GM23338 (cell line): ENCODE measurements at regions not wholly inside any gene's neighbourhood (a gene's known extent, or its start where the extent isn't known, plus 50 kb on each side); places are given as distances from the start of the nearest gene placed in this dataset.

Source experiments
- ATAC-seq: fragments of 200-7000 bp; cut with Tn5 transposase; 3 replicates; pipeline ENCODE4 v1.9.1; 2020
- DNase-seq: peaks from one replicate; pipeline ENCODE4 v3.0.0-alpha.2; 2015; ENCODE audit warnings: low spot score
- H2AFZ ChIP-seq: fragments of 200-600 bp; sonication (generic); 2 replicates; pipeline ENCODE4 v1.8.0; 2016; ENCODE audit warnings: antibody characterized with exemption, mild to moderate bottlenecking, moderate library complexity
- H3F3A ChIP-seq: fragments of 200-600 bp; sonication (generic); replicated peaks from 2 replicates; pipeline ENCODE4 v1.8.0; 2017; ENCODE audit warnings: antibody characterized with exemption, mixed run types, low read depth
- H3K27ac ChIP-seq: fragments of 200-600 bp; sonication (generic); 2 replicates; pipeline ENCODE4 v1.6.1; 2016; ENCODE audit warnings: low read depth
- H3K27me3 ChIP-seq: fragments of 200-600 bp; sonication (generic); 2 replicates; pipeline ENCODE4 v1.8.0; 2016; ENCODE audit warnings: mild to moderate bottlenecking, mixed run types, moderate library complexity; ENCODE audit not compliant: insufficient read depth
- H3K36me3 ChIP-seq: fragments of 200-600 bp; sonication (generic); 2 replicates; pipeline ENCODE4 v1.8.0; 2016; ENCODE audit warnings: mild to moderate bottlenecking; ENCODE audit not compliant: insufficient read depth
- H3K4me1 ChIP-seq: fragments of 200-600 bp; sonication (generic); 2 replicates; pipeline ENCODE4 v1.8.0; 2016; ENCODE audit warnings: mild to moderate bottlenecking, moderate library complexity; ENCODE audit not compliant: insufficient read depth
- H3K4me2 ChIP-seq: fragments of 200-600 bp; sonication (generic); 2 replicates; pipeline ENCODE4 v1.7.1; 2017; ENCODE audit warnings: mixed run types
- H3K4me3 ChIP-seq: fragments of 200-600 bp; sonication (generic); 2 replicates; pipeline ENCODE4 v1.6.1; 2016; ENCODE audit warnings: mixed run types
- H3K79me2 ChIP-seq: fragments of 200-600 bp; sonication (generic); replicated peaks from 2 replicates; pipeline ENCODE4 v1.8.0; 2017; ENCODE audit warnings: mild to moderate bottlenecking; ENCODE audit not compliant: insufficient read depth
- H3K9me2 ChIP-seq: fragments of 200-600 bp; sonication (generic); 2 replicates; pipeline ENCODE4 v1.8.0; 2017; ENCODE audit not compliant: insufficient read depth
- H4K20me1 ChIP-seq: fragments of 200-600 bp; sonication (generic); replicated peaks from 2 replicates; pipeline ENCODE4 v1.8.0; 2017; ENCODE audit warnings: mild to moderate bottlenecking; ENCODE audit not compliant: insufficient read depth
- H3K27ac Mint-ChIP-seq: 2 replicates; pipeline ENCODE4 v1.8.0; 2020; ENCODE audit warnings: inconsistent platforms, mild to moderate bottlenecking, moderate library complexity, mixed read lengths
- H3K27me3 Mint-ChIP-seq: 3 replicates; pipeline ENCODE4 v1.8.0; 2022; ENCODE audit warnings: low read depth, mild to moderate bottlenecking, moderate library complexity, mixed read lengths, inconsistent platforms; ENCODE audit not compliant: insufficient read depth, poor library complexity
- H3K36me3 Mint-ChIP-seq: 3 replicates; pipeline ENCODE4 v1.8.0; 2021; ENCODE audit warnings: low read depth, mild to moderate bottlenecking, inconsistent platforms, moderate library complexity, mixed read lengths
- H3K4me1 Mint-ChIP-seq: 3 replicates; pipeline ENCODE4 v1.8.0; 2020; ENCODE audit warnings: mild to moderate bottlenecking, inconsistent platforms, mixed read lengths
- H3K4me3 Mint-ChIP-seq: 3 replicates; pipeline ENCODE4 v1.8.0; 2021; ENCODE audit warnings: moderate library complexity, mild to moderate bottlenecking, inconsistent platforms, mixed read lengths
- H3K9me3 Mint-ChIP-seq: 3 replicates; pipeline ENCODE4 v1.8.0; 2020; ENCODE audit warnings: moderate library complexity, mild to moderate bottlenecking, inconsistent platforms, mixed read lengths
- CREB1 ChIP-seq: fragments of 250-450 bp; sonication (Bioruptor Pico); IDR thresholded peaks from 2 replicates; pipeline ENCODE4 v1.5.0; 2020; ENCODE audit warnings: low read depth, mild to moderate bottlenecking, moderate library complexity
- EZH2 ChIP-seq: fragments of 200-600 bp; sonication (generic); IDR thresholded peaks from one replicate; pipeline ENCODE4 v1.8.0; 2017; ENCODE audit warnings: antibody characterized with exemption, mild to moderate bottlenecking, low read depth; ENCODE audit not compliant: unreplicated experiment
- EZH2phosphoT487 ChIP-seq: fragments of 200-600 bp; sonication (generic); IDR thresholded peaks from one replicate; pipeline ENCODE4 v1.8.1; 2018; ENCODE audit warnings: antibody characterized with exemption; ENCODE audit not compliant: unreplicated experiment
- JUNB ChIP-seq: IDR thresholded peaks from one replicate; pipeline ENCODE4 v1.6.1; 2016; ENCODE audit warnings: antibody characterized with exemption; ENCODE audit not compliant: unreplicated experiment
- NANOG ChIP-seq: IDR thresholded peaks from 2 replicates; pipeline ENCODE4 v1.6.1; 2016; ENCODE audit warnings: antibody characterized with exemption, borderline replicate concordance
- POLR2AphosphoS5 ChIP-seq: IDR thresholded peaks from 2 replicates; pipeline ENCODE4 v1.6.1; 2016; ENCODE audit warnings: antibody characterized with exemption, low read depth
- STAT1 ChIP-seq: IDR thresholded peaks from one replicate; pipeline ENCODE4 v1.6.1; 2016; ENCODE audit warnings: antibody characterized with exemption; ENCODE audit not compliant: unreplicated experiment
- ZNF114 ChIP-seq: fragments of 250-450 bp; sonication (Bioruptor Pico); IDR thresholded peaks from 2 replicates; pipeline ENCODE4 v1.5.0; 2020; ENCODE audit warnings: mild to moderate bottlenecking, moderate library complexity
- ZNF331 ChIP-seq: fragments of 250-450 bp; sonication (Bioruptor Pico); IDR thresholded peaks from 2 replicates; pipeline ENCODE4 v1.5.0; 2020; ENCODE audit warnings: low read depth, mild to moderate bottlenecking, moderate library complexity
- TF ChIP-seq, protein P1 (sequence below): IDR thresholded peaks from 2 replicates; pipeline ENCODE4 v1.6.1; 2016; ENCODE audit warnings: antibody characterized with exemption
- TF ChIP-seq, protein P2 (sequence below), 2 experiments: fragments of 200-600 bp in 1 of 2; sonication (generic) in 1 of 2; conservative IDR thresholded peaks; 2 replicates each; pipeline versions ENCODE4 v1.5.1 to v1.6.1; 2016 to 2017; ENCODE audit warnings: antibody characterized with exemption in 2 of 2, low read depth in 2 of 2, mild to moderate bottlenecking in 2 of 2, moderate library complexity in 1 of 2
- TF ChIP-seq, protein P3 (sequence below): fragments of 250-450 bp; sonication (Bioruptor Pico); IDR thresholded peaks from 2 replicates; pipeline ENCODE4 v1.5.0; 2020; ENCODE audit warnings: mild to moderate bottlenecking, moderate library complexity
- TF ChIP-seq, protein P4 (sequence below): IDR thresholded peaks from one replicate; pipeline ENCODE4 v1.6.1; 2018; ENCODE audit warnings: antibody characterized with exemption; ENCODE audit not compliant: unreplicated experiment

GRCh38 chr5:126115059-126115629 is 308.1 kb upstream of the GRAMD2B start:
- no peaks in the 10 kb centered on the region for H4K20me1 ChIP-seq
- no peak overlapping the region for H2AFZ ChIP-seq
- no peaks in the 10 kb centered on the region for H3K79me2 ChIP-seq
- 0 out of 2 replicates have a peak, but pooled peaks cover 5% of the 10 kb centered on the region for H3K4me1 ChIP-seq
- DNase-seq (no peak), ATAC-seq (no peak)
- H3F3A ChIP-seq: no peaks in the 10 kb centered on the region
- no peaks in the 10 kb centered on the region for H3K9me2 ChIP-seq
- no peak overlapping the region for H3K4me3 ChIP-seq
- H3K4me2 ChIP-seq: no peak overlapping the region
- H3K27ac ChIP-seq: no peak overlapping the region
- no peaks in the 10 kb centered on the region for H3K27me3 ChIP-seq
- no peak overlapping the region for H3K4me3 Mint-ChIP-seq
- TF ChIP-seq, protein P1, sequence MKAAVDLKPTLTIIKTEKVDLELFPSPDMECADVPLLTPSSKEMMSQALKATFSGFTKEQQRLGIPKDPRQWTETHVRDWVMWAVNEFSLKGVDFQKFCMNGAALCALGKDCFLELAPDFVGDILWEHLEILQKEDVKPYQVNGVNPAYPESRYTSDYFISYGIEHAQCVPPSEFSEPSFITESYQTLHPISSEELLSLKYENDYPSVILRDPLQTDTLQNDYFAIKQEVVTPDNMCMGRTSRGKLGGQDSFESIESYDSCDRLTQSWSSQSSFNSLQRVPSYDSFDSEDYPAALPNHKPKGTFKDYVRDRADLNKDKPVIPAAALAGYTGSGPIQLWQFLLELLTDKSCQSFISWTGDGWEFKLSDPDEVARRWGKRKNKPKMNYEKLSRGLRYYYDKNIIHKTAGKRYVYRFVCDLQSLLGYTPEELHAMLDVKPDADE: no peak
- TF ChIP-seq CREB1: no peak
- no peak for TF ChIP-seq ZNF331 (CRISPR knock-in tag)
- no peak for TF ChIP-seq EZH2
- TF ChIP-seq EZH2phosphoT487: no peak
- no peak for TF ChIP-seq JUNB
- TF ChIP-seq, protein P2, sequence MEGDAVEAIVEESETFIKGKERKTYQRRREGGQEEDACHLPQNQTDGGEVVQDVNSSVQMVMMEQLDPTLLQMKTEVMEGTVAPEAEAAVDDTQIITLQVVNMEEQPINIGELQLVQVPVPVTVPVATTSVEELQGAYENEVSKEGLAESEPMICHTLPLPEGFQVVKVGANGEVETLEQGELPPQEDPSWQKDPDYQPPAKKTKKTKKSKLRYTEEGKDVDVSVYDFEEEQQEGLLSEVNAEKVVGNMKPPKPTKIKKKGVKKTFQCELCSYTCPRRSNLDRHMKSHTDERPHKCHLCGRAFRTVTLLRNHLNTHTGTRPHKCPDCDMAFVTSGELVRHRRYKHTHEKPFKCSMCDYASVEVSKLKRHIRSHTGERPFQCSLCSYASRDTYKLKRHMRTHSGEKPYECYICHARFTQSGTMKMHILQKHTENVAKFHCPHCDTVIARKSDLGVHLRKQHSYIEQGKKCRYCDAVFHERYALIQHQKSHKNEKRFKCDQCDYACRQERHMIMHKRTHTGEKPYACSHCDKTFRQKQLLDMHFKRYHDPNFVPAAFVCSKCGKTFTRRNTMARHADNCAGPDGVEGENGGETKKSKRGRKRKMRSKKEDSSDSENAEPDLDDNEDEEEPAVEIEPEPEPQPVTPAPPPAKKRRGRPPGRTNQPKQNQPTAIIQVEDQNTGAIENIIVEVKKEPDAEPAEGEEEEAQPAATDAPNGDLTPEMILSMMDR (conservative IDR thresholded peaks at IDR 0.05; ENCODE audit: low read depth in 2 of 2): no peak
- no peak for TF ChIP-seq POLR2AphosphoS5
- TF ChIP-seq, protein P3, sequence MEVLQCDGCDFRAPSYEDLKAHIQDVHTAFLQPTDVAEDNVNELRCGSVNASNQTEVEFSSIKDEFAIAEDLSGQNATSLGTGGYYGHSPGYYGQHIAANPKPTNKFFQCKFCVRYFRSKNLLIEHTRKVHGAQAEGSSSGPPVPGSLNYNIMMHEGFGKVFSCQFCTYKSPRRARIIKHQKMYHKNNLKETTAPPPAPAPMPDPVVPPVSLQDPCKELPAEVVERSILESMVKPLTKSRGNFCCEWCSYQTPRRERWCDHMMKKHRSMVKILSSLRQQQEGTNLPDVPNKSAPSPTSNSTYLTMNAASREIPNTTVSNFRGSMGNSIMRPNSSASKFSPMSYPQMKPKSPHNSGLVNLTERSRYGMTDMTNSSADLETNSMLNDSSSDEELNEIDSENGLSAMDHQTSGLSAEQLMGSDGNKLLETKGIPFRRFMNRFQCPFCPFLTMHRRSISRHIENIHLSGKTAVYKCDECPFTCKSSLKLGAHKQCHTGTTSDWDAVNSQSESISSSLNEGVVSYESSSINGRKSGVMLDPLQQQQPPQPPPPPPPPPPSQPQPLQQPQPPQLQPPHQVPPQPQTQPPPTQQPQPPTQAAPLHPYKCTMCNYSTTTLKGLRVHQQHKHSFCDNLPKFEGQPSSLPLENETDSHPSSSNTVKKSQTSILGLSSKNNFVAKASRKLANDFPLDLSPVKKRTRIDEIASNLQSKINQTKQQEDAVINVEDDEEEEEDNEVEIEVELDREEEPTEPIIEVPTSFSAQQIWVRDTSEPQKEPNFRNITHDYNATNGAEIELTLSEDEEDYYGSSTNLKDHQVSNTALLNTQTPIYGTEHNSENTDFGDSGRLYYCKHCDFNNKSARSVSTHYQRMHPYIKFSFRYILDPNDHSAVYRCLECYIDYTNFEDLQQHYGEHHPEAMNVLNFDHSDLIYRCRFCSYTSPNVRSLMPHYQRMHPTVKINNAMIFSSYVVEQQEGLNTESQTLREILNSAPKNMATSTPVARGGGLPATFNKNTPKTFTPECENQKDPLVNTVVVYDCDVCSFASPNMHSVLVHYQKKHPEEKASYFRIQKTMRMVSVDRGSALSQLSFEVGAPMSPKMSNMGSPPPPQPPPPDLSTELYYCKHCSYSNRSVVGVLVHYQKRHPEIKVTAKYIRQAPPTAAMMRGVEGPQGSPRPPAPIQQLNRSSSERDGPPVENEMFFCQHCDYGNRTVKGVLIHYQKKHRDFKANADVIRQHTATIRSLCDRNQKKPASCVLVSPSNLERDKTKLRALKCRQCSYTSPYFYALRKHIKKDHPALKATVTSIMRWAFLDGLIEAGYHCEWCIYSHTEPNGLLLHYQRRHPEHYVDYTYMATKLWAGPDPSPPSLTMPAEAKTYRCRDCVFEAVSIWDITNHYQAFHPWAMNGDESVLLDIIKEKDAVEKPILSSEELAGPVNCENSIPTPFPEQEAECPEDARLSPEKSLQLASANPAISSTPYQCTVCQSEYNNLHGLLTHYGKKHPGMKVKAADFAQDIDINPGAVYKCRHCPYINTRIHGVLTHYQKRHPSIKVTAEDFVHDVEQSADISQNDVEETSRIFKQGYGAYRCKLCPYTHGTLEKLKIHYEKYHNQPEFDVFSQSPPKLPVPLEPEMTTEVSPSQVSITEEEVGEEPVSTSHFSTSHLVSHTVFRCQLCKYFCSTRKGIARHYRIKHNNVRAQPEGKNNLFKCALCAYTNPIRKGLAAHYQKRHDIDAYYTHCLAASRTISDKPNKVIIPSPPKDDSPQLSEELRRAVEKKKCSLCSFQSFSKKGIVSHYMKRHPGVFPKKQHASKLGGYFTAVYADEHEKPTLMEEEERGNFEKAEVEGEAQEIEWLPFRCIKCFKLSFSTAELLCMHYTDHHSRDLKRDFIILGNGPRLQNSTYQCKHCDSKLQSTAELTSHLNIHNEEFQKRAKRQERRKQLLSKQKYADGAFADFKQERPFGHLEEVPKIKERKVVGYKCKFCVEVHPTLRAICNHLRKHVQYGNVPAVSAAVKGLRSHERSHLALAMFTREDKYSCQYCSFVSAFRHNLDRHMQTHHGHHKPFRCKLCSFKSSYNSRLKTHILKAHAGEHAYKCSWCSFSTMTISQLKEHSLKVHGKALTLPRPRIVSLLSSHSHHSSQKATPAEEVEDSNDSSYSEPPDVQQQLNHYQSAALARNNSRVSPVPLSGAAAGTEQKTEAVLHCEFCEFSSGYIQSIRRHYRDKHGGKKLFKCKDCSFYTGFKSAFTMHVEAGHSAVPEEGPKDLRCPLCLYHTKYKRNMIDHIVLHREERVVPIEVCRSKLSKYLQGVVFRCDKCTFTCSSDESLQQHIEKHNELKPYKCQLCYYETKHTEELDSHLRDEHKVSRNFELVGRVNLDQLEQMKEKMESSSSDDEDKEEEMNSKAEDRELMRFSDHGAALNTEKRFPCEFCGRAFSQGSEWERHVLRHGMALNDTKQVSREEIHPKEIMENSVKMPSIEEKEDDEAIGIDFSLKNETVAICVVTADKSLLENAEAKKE: no peak
- TF ChIP-seq NANOG: no peak
- TF ChIP-seq STAT1: no peak
- no peak for TF ChIP-seq ZNF114
- TF ChIP-seq, protein P4, sequence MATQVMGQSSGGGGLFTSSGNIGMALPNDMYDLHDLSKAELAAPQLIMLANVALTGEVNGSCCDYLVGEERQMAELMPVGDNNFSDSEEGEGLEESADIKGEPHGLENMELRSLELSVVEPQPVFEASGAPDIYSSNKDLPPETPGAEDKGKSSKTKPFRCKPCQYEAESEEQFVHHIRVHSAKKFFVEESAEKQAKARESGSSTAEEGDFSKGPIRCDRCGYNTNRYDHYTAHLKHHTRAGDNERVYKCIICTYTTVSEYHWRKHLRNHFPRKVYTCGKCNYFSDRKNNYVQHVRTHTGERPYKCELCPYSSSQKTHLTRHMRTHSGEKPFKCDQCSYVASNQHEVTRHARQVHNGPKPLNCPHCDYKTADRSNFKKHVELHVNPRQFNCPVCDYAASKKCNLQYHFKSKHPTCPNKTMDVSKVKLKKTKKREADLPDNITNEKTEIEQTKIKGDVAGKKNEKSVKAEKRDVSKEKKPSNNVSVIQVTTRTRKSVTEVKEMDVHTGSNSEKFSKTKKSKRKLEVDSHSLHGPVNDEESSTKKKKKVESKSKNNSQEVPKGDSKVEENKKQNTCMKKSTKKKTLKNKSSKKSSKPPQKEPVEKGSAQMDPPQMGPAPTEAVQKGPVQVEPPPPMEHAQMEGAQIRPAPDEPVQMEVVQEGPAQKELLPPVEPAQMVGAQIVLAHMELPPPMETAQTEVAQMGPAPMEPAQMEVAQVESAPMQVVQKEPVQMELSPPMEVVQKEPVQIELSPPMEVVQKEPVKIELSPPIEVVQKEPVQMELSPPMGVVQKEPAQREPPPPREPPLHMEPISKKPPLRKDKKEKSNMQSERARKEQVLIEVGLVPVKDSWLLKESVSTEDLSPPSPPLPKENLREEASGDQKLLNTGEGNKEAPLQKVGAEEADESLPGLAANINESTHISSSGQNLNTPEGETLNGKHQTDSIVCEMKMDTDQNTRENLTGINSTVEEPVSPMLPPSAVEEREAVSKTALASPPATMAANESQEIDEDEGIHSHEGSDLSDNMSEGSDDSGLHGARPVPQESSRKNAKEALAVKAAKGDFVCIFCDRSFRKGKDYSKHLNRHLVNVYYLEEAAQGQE: no peak
- H3K36me3 Mint-ChIP-seq: peaks cover 19% of the 10 kb centered on the region
- H3K36me3 ChIP-seq: no peaks in the 10 kb centered on the region; the same call in 1 of the 2 replicates
- H3K27ac Mint-ChIP-seq: no peak overlapping the region
- H3K27me3 Mint-ChIP-seq: no peaks in the 10 kb centered on the region
- peaks cover 16% of the 10 kb centered on the region for H3K9me3 Mint-ChIP-seq
- H3K4me1 Mint-ChIP-seq: peaks cover 6% of the 10 kb centered on the region; the same call in 2 of the 3 replicates
